ENCODE measurements at regions not wholly inside any gene's neighbourhood (a gene's known extent, or its start where the extent isn't known, plus 50 kb on each side); places are given as distances from the start of the nearest gene placed in this dataset.
A peak's percentile ranks its signal among the peaks of the same experiment; 100 is the strongest.
"Not testable (repeated sequence)": the region's sequence is repeated elsewhere in the genome, so short reads cannot be mapped to it uniquely, and the experiment has no call there.

DNA sequence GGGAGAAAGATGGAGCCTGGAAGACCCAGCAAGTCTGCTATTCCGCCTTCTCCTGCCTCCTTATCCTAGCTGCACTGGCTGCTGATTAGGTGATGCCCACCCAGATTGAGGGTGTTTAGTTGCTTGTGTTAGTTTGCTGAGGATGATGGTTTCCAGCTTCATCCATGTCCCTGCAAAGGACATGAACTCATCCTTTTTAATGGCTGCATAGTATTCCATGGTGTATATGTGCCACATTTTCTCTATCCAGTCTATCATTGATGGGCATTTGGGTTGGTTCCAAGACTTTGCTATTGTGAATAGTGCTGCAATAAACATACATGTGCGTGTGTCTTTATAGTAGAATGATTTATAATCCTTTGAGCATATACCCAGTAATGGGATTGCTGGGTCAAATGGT is 131.7 kb downstream of the KCNA5 start:
- not testable (repeated sequence) for H3K4me3 ChIP-seq (ENCODE audit: low read depth, low read length); H3K27me3 ChIP-seq (ENCODE audit: control insufficient read depth, insufficient read depth, low read length); H3K4me1 ChIP-seq (ENCODE audit: control insufficient read depth, insufficient read depth, low read length); H3K36me3 ChIP-seq (ENCODE audit: control insufficient read depth, insufficient read depth, low read length); H3K27ac ChIP-seq (ENCODE audit: low read depth, low read length); H3K9me3 ChIP-seq (ENCODE audit: control insufficient read depth, insufficient read depth, low read length); DNase-seq (ENCODE audit: low read depth in 4 of 6, low spot score in 6 of 6)
- WGBS (ENCODE audit: insufficient coverage) = no CpG with 5 or more reads among the region's 2 CpGs

DNA sequence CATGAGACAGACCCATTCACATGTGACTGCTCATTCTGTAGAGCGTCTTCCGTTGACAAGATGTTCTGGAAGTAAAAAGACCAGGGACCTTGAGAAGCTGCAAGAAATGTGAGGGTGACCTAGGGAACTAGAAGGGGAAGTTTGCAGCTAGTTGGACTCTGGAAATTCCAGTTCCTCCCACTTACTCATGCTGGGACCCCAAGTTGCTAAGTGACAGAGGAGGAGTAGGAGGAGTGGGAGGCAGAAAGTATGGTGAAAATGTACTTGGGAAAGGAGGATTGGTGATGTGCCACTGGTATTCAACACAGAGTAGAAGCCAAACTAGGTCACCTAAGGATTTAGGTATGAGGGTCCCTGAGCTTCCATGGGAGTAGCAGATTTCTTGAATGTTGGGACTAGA is 132.4 kb downstream of the KCNA5 start:
- Histone ChIP-seq H3K27ac (ENCODE audit: low read depth, low read length) (no peak overlapping the region), H3K27me3 (ENCODE audit: control insufficient read depth, insufficient read depth, low read length) (peaks cover 2% of the 10 kb centered on the region), H3K4me3 (ENCODE audit: low read depth, low read length) (no peak overlapping the region), H3K36me3 (ENCODE audit: control insufficient read depth, insufficient read depth, low read length) (no peaks in the 10 kb centered on the region), H3K9me3 (ENCODE audit: control insufficient read depth, insufficient read depth, low read length) (no peaks in the 10 kb centered on the region), H3K4me1 (ENCODE audit: control insufficient read depth, insufficient read depth, low read length) (no peaks in the 10 kb centered on the region)
- no CpG with 5 or more reads among the region's 2 CpGs for WGBS (ENCODE audit: insufficient coverage)
- no peak for DNase-seq (ENCODE audit: low read depth in 4 of 6, low spot score in 6 of 6)

- WGBS (ENCODE audit: insufficient coverage) = 25% methylated on average over 1 of the region's 3 CpGs
- no peak for DNase-seq (ENCODE audit: low read depth in 4 of 6, low spot score in 6 of 6)
- H3K4me3 ChIP-seq (ENCODE audit: low read depth, low read length) = no peak overlapping the region
Measured at GRCh38 chr12:5177096-5177495, 133.4 kb downstream of the KCNA5 start.

GRCh38 chr12:5177731-5178130 is 134.1 kb downstream of the KCNA5 start:
- H3K9me3 ChIP-seq (ENCODE audit: control insufficient read depth, insufficient read depth, low read length) = no peaks in the 10 kb centered on the region
- H3K27ac ChIP-seq (ENCODE audit: low read depth, low read length) = no peak overlapping the region
- peaks cover 2% of the 10 kb centered on the region for H3K27me3 ChIP-seq (ENCODE audit: control insufficient read depth, insufficient read depth, low read length)
- no peaks in the 10 kb centered on the region for H3K36me3 ChIP-seq (ENCODE audit: control insufficient read depth, insufficient read depth, low read length)
- no peak for DNase-seq (ENCODE audit: low read depth in 4 of 6, low spot score in 6 of 6)
- no peak overlapping the region for H3K4me3 ChIP-seq (ENCODE audit: low read depth, low read length)
- H3K4me1 ChIP-seq (ENCODE audit: control insufficient read depth, insufficient read depth, low read length) = no peaks in the 10 kb centered on the region
- WGBS (ENCODE audit: insufficient coverage) = no CpG with 5 or more reads among the region's 2 CpGs

More at GRCh38 chr12:5177096-5177495, 133.4 kb downstream of the KCNA5 start:
- Histone ChIP-seq H3K9me3 (ENCODE audit: control insufficient read depth, insufficient read depth, low read length) (no peaks in the 10 kb centered on the region), H3K4me1 (ENCODE audit: control insufficient read depth, insufficient read depth, low read length) (no peaks in the 10 kb centered on the region), H3K36me3 (ENCODE audit: control insufficient read depth, insufficient read depth, low read length) (no peaks in the 10 kb centered on the region), H3K27ac (ENCODE audit: low read depth, low read length) (no peak overlapping the region), H3K27me3 (ENCODE audit: control insufficient read depth, insufficient read depth, low read length) (peaks cover 2% of the 10 kb centered on the region)

DNA sequence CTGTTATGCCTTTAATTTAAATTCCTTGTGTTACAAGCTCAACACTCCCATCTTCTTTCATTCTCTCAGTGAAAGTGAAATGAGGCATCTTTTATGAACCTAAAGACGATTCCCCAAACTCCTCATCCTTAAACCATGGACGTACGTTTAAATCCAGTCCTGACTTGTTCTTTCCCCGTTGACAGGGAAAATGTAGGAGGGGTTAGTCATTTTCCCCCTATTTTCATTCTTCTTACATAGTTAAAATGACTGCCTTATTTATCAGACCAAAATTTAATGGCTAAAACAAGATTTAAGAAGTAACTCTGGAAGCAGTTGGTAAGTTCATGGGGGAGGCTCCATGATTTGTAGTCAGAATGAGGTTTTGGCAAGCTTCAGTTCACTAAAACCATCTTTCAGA is 134.9 kb downstream of the KCNA5 start:
- no peak overlapping the region for H3K27ac ChIP-seq (ENCODE audit: low read depth, low read length)
- no peak for DNase-seq (ENCODE audit: low read depth in 4 of 6, low spot score in 6 of 6)

GRCh38 chr12:5180496-5180895 is 136.8 kb downstream of the KCNA5 start:
- DNase-seq (ENCODE audit: low read depth in 4 of 6, low spot score in 6 of 6) = peak in 1 of 6 donors; percentile 63
- H3K9me3 ChIP-seq (ENCODE audit: control insufficient read depth, insufficient read depth, low read length) = no peaks in the 10 kb centered on the region
- WGBS (ENCODE audit: insufficient coverage) = 100% methylated on average over 1 of the region's 5 CpGs
- H3K27ac ChIP-seq (ENCODE audit: low read depth, low read length) = no peak overlapping the region
- no peaks in the 10 kb centered on the region for H3K36me3 ChIP-seq (ENCODE audit: control insufficient read depth, insufficient read depth, low read length)
- H3K4me3 ChIP-seq (ENCODE audit: low read depth, low read length) = no peak overlapping the region
- H3K4me1 ChIP-seq (ENCODE audit: control insufficient read depth, insufficient read depth, low read length) = no peaks in the 10 kb centered on the region
- H3K27me3 ChIP-seq (ENCODE audit: control insufficient read depth, insufficient read depth, low read length) = peaks cover 2% of the 10 kb centered on the region

More for the DNA sequence above, 134.9 kb downstream of the KCNA5 start:
- Histone ChIP-seq H3K36me3 (ENCODE audit: control insufficient read depth, insufficient read depth, low read length) (no peaks in the 10 kb centered on the region), H3K9me3 (ENCODE audit: control insufficient read depth, insufficient read depth, low read length) (no peaks in the 10 kb centered on the region), H3K27me3 (ENCODE audit: control insufficient read depth, insufficient read depth, low read length) (peaks cover 2% of the 10 kb centered on the region), H3K4me3 (ENCODE audit: low read depth, low read length) (no peak overlapping the region), H3K4me1 (ENCODE audit: control insufficient read depth, insufficient read depth, low read length) (no peaks in the 10 kb centered on the region)
- WGBS (ENCODE audit: insufficient coverage) = no CpG with 5 or more reads among the region's 4 CpGs

- DNase-seq (ENCODE audit: low read depth in 4 of 6, low spot score in 6 of 6) = peak in 1 of 6 donors; percentile 61
- WGBS (ENCODE audit: insufficient coverage) = 76% methylated on average over 4 of the region's 5 CpGs
- Histone ChIP-seq H3K9me3 (ENCODE audit: control insufficient read depth, insufficient read depth, low read length) (no peaks in the 10 kb centered on the region), H3K4me1 (ENCODE audit: control insufficient read depth, insufficient read depth, low read length) (no peaks in the 10 kb centered on the region), H3K4me3 (ENCODE audit: low read depth, low read length) (no peak overlapping the region), H3K27me3 (ENCODE audit: control insufficient read depth, insufficient read depth, low read length) (no peaks in the 10 kb centered on the region), H3K27ac (ENCODE audit: low read depth, low read length) (no peak overlapping the region), H3K36me3 (ENCODE audit: control insufficient read depth, insufficient read depth, low read length) (no peaks in the 10 kb centered on the region)
Measured at GRCh38 chr12:5184186-5184585, 140.5 kb downstream of the KCNA5 start.

DNA sequence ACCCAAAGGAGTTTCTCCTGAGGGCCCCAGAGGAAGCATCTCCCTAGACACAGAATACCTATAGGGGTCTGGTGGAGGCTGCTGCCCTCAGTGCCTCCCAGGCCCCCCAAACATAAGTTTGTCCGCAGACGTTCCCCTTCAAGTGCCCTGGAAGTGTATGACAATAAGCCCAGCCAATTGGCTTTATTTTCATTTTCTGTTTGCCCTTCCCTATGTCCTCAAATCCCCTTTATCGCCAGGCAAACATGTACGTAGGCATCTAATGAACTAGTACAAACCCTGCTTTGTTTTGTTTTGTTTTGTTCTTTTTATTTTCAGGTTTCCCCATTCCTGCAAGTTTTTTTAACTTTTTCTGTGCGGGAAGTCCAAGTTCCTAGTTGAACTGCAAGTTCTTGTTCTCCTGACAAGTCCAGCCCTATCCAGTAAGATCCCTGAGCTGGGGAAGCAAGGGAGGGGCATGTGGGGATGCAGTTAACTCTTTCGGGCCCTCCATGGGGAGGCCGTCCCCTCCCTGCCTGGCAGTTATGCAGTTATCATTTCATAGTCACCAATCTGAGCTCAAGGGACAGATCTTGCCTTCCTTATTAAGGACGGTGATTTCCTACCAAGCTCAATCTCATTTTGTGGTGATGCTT is 141.9 kb downstream of the KCNA5 start:
- Histone ChIP-seq H3K27ac (ENCODE audit: low read depth, low read length) (no peak overlapping the region), H3K4me3 (ENCODE audit: low read depth, low read length) (no peak overlapping the region), H3K4me1 (ENCODE audit: control insufficient read depth, insufficient read depth, low read length) (no peaks in the 10 kb centered on the region), H3K36me3 (ENCODE audit: control insufficient read depth, insufficient read depth, low read length) (no peaks in the 10 kb centered on the region), H3K27me3 (ENCODE audit: control insufficient read depth, insufficient read depth, low read length) (no peaks in the 10 kb centered on the region), H3K9me3 (ENCODE audit: control insufficient read depth, insufficient read depth, low read length) (no peaks in the 10 kb centered on the region)
- WGBS (ENCODE audit: insufficient coverage) = 56% methylated on average over 3 of the region's 8 CpGs
- no peak for DNase-seq (ENCODE audit: low read depth in 4 of 6, low spot score in 6 of 6)

DNA sequence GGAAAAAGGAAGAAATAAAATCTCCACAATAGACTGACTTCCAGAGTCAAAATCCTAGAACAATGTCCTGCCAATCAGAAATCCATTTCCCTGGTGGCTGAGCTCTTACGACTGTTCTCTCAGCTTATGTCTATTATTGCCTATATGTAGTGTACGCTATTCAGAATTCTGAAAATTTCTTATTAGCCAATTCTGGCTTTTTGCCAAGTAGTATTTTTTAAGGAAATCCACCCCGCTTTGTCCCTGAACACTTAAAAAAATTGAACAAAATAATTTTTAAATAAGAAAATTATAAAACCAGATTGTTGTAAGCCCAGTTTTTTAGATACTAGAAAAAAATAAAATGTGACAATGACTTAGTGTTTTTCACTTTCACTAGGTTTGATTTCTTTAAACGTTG is 143.0 kb downstream of the KCNA5 start:
- Histone ChIP-seq H3K27ac (ENCODE audit: low read depth, low read length) (no peak overlapping the region), H3K36me3 (ENCODE audit: control insufficient read depth, insufficient read depth, low read length) (no peaks in the 10 kb centered on the region), H3K4me3 (ENCODE audit: low read depth, low read length) (no peak overlapping the region), H3K27me3 (ENCODE audit: control insufficient read depth, insufficient read depth, low read length) (no peaks in the 10 kb centered on the region), H3K9me3 (ENCODE audit: control insufficient read depth, insufficient read depth, low read length) (no peaks in the 10 kb centered on the region), H3K4me1 (ENCODE audit: control insufficient read depth, insufficient read depth, low read length) (no peaks in the 10 kb centered on the region)
- DNase-seq (ENCODE audit: low read depth in 4 of 6, low spot score in 6 of 6) = no peak
- no CpG with 5 or more reads among the region's 4 CpGs for WGBS (ENCODE audit: insufficient coverage)

GRCh38 chr12:5187136-5187535 is 143.5 kb downstream of the KCNA5 start:
- Histone ChIP-seq H3K36me3 (ENCODE audit: control insufficient read depth, insufficient read depth, low read length) (no peaks in the 10 kb centered on the region), H3K27ac (ENCODE audit: low read depth, low read length) (no peak overlapping the region), H3K9me3 (ENCODE audit: control insufficient read depth, insufficient read depth, low read length) (no peaks in the 10 kb centered on the region), H3K4me1 (ENCODE audit: control insufficient read depth, insufficient read depth, low read length) (no peaks in the 10 kb centered on the region), H3K4me3 (ENCODE audit: low read depth, low read length) (no peak overlapping the region), H3K27me3 (ENCODE audit: control insufficient read depth, insufficient read depth, low read length) (no peaks in the 10 kb centered on the region)
- no CpG with 5 or more reads among the region's 2 CpGs for WGBS (ENCODE audit: insufficient coverage)
- DNase-seq (ENCODE audit: low read depth in 4 of 6, low spot score in 6 of 6) = peak in 1 of 6 donors; percentile 30
